NCI-H2081 (cell line): ENCODE measurements at regions not wholly inside any gene's neighbourhood (a gene's known extent, or its start where the extent isn't known, plus 50 kb on each side); places are given as distances from the start of the nearest gene placed in this dataset.
"Not testable (repeated sequence)": the region's sequence is repeated elsewhere in the genome, so short reads cannot be mapped to it uniquely, and the experiment has no call there.

ENCODE experiments used
- DNase-seq, 2 experiments: peaks; one replicate each; lab custom pipeline; 2025; lab: John Stamatoyannopoulos, UW

DNA sequence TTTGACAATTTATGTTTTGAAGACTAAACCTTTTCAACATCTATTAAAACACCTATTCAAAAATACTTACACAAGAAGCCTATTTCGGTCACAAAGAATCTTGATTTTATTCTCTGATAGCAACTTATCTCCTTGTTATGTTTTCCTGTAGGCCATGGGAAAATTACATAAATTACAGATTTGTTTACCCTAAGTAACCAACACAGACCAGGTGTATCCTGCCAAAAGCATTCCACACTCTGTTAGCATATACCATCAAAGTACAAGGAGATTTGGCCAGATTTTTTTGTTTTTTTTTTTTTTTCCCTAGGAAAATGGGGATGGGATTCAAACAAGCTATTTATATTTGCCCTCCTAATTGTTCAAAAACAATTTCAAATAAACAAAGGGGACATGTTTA, 497.9 kb upstream of the MAGEB18 start:
- DNase-seq, result no peak

DNA sequence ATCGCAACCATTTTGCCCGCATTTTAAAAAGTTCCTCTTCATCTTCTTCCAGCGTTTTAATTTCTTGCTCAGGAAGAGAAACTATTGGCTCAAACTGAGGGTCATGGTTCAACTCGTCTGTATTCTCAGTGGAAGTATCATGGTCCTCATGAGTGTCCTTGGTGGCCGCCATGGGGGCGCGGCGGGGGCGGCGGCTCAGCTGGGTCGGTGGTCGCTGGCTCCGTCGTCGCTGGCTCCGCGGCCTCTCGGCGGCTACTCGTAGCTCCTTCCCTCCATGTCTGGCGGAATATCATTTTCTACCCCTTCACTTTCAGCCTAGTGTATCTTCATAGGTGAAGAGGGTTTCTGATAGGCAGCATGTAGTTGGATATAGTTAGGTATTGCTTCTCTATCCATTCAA, 492.0 kb upstream of the MAGEB18 start:
- DNase-seq, result no peak

- no peak for DNase-seq
Measured at GRCh38 chrX:25648790-25649189, 489.4 kb upstream of the MAGEB18 start.

DNA sequence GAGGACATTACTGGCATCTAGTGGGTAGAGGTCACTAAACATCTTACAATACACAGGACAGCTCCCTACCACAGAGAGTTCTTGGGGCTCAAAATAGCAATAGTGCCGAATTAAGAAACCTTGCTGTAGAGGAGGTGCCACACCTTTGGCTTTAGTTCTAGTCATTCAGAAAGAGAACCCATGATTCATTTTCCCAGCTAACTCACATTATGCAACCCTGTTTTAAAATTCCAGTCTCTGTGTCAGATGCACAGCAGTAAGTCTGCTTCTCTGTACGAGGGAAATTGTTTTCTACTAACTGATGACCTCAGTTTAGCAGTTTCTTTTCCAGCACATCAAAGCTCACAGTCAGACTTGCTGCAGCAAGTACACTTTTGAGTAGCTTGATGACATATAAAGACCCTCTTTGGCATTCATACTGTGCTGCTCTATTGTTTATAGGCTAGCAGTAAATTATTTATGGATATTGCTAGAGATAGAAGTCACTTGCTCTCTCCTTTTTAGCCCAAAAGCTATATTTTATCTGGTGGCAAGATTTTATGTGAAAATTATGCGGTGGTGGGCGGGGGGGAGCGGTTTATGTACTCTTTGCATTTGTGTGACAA, 487.8 kb upstream of the MAGEB18 start:
- no peak for DNase-seq

GRCh38 chrX:25659317-25659716, 478.8 kb upstream of the MAGEB18 start:
- no peak for DNase-seq

DNA sequence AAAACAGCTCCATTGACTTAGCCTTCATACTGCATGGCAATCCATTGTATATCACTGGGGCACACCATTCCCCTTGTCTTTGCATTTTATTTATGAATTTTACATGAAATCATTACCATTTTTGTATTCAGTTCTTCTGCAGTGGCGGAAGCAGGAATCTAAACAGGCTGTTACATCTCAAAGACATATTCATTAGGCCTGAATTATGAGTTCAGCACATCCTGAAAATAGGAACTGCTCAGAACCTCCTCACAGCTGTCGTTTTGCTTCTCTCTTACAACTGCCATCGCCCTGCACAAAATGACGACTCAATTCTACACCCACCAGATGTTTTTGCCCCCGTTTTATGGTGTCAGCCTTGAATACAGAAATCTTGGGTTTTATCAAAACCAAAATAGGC, 474.4 kb upstream of the MAGEB18 start:
- DNase-seq, result no peak

GRCh38 chrX:25665431-25665830, 472.7 kb upstream of the MAGEB18 start:
- DNase-seq, result no peak

DNA sequence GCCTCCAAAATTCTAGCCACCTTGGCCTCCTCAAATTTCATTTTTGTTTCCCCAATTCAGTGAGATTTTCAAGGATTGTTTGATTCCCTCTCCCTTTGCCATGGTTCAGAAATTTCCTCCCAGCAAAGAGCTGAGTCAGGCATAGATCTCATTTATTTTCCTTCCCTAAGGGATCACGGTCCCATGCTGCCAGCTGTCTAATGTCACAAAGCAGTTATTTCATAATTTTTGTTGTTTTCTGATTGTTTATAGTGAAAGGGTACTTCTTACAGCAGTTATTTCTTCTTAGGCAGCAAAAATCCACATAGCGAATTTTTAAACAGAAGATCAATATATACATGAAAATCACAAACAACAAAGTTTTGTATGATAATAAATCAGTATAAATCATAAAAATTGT, 470.5 kb upstream of the MAGEB18 start:
- DNase-seq, result no peak

- no peak for DNase-seq
Measured at GRCh38 chrX:25674776-25675175, 463.4 kb upstream of the MAGEB18 start.

- no peak for DNase-seq
Measured at GRCh38 chrX:25701876-25702275, 436.3 kb upstream of the MAGEB18 start.

- no peak for DNase-seq
Measured at GRCh38 chrX:25717122-25717521, 421.0 kb upstream of the MAGEB18 start.

- DNase-seq, result peak; percentile 26 to 50
Measured at GRCh38 chrX:25721564-25721963, 416.6 kb upstream of the MAGEB18 start.

- DNase-seq, result peak; percentile 3 to 10
Measured at GRCh38 chrX:25726539-25726938, 411.6 kb upstream of the MAGEB18 start.

DNA sequence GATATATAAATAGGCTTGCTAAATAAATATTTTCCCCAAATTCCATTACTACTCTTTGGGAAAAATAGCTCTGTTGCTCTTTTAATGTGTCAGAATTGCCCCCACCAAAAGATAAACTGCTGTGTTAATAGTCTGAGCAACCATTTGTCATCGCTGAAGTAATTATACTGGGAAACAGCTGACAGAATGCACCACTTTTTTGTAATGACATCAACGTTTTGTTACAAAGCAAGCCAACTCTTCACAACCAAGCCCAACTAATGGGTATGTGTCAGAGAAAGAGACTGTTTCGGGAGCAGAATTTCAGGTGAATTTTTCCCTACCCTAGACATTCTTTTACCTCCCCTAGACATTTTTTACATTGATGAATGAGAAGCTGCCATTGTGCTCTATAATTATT, 405.0 kb upstream of the MAGEB18 start:
- no peak for DNase-seq

- DNase-seq, result no peak
Measured at GRCh38 chrX:25737540-25737939, 400.6 kb upstream of the MAGEB18 start.

DNA sequence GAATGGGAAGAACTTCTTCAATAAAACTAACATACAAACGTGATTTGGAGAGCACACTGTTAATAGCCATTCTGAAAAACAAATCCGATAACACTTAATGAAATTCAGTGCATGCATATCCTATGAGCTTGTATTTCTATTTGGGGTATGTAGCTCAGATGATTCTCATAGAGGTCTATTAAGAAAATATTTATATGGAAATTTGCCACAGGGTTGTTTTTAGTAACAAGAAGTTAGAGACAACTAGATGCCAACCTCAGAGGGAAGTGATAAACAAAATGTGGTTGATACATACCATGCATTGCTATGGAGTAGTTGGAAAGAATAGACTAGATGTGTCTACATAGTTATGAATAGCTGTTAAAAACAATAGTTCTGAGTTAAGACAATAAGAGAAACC, 395.8 kb upstream of the MAGEB18 start:
- no peak for DNase-seq

DNA sequence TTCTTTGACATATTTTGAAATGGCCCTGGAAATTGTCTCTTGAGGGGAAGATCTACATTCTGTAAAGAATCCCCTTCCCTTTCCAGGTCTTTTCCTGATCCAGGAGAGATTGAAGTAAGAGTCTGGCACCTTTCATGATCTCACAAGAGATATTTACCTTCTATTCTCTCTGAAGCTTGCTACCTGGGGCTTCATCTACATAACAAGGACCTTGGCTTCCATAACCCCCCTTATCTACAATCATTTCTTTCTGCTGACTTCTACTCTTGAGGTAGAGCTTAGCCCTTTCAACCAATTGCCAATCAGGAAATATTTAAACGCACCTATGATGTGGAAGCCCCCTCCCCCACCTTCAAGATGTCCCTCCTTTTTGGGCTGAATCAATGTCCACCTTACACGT, 383.7 kb upstream of the MAGEB18 start:
- no peak for DNase-seq

GRCh38 chrX:25755194-25755593, 382.9 kb upstream of the MAGEB18 start:
- no peak for DNase-seq

- no peak for DNase-seq
Measured at GRCh38 chrX:25762656-25763055, 375.5 kb upstream of the MAGEB18 start.

DNA sequence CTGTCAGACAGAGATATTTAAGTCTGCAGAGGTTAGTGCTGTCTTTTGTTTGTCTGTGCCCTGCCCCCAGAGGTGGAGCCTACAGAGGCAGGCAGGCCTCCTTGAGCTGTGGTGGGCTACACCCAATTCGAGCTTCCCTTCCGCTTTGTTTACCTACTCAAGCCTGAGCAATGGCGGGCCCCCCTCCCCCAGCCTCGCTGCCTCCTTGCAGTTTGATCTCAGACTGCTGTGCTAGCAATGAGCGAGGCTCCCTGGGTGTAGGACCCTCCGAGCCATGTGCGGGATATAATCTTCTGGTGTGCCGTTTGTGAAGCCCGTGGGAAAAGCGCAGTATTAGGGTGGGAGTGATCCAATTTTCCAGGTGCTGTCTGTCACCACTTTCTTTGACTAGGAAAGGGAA, 366.3 kb upstream of the MAGEB18 start:
- not testable (repeated sequence) for DNase-seq

DNA sequence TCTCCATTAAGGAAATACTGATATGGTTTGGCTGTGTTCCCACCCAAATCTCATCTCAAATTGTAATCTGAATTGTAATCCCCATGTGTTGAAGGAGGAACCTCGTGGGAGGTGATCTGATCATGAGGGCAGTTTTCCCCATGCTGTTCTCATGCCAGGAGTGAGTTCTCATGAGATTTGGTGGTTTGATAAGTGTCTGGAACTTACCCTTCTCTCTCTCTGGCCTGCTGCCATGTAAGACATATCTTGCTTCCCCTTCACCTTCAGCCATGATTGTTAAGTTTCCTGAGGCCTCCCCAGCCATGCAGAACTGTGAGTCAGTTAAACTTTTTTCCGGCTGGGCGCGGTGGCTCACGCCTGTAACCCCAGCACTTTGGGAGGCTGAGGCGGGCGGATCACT, 340.3 kb upstream of the MAGEB18 start:
- not testable (repeated sequence) for DNase-seq

DNA sequence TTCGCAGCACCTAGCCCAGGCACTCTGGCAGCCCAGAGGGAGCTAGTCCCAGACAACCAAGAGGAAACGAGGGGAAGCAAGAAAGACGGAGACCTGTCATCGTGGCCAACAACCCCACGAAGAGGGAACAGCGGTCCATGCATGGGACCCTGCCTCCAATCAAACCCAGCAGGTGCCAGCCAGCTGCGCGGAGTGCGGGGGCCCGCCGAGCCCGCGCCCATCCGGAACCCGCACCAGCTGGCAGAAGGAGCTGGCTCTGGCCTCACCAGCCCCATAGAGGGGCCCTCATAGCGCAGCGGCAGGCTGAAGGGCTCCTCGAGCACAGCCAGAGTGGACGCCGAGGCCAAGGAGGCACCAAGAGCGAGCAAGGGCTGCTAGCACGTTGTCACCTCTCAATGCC, 332.4 kb upstream of the MAGEB18 start:
- no peak for DNase-seq

DNA sequence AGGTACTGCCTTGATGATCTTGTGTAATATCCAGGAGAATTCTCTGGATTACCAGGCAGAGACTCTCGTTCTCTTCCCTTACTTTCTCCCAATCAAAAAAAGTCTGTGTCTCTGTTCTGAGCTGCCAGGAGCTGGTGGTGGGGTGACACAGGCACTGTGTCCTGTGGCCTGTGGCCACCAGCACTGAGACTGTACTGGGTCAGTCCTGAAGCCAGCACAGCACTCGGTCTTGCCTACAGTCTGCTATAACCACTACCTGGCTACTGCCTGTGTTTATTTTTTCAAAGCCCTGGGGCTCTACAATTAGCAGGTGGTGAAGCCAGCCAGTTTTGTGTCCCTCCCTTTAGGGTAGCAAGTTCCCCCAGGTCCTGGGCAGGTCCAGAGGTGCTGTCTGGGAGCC, 331.1 kb upstream of the MAGEB18 start:
- no peak for DNase-seq

GRCh38 chrX:25810202-25810601, 327.9 kb upstream of the MAGEB18 start:
- no peak for DNase-seq

DNA sequence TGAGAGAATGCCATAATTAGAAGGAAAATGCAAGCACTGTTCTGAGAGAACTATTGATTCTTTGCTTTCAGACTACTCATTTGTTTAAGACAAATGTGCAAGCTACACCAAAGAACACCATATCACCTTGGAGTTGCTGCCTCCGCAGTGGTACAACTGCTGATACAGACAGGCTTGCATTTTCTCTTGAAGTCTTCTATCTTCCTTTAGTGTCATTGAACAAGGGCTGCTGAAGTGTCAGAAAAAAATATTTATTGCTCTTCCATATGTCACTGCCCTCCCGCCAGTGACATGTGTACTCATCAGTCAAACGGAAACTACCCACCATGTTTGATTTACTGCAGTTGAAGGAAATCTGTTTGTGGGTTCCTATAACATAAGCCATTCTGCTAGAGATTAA, 318.3 kb upstream of the MAGEB18 start:
- DNase-seq, result no peak
